ENCODE measurements at regions not wholly inside any gene's neighbourhood (a gene's known extent, or its start where the extent isn't known, plus 50 kb on each side); places are given as distances from the start of the nearest gene placed in this dataset.

GRCh38 chr12:130070126-130070611 lies 92.1 kb upstream of the FZD10 start:
- peak in 44 of 56 donors; percentile 1 to 71 (median 26) for DNase-seq

GRCh38 chr12:130073721-130074120 lies 88.5 kb upstream of the FZD10 start:
- DNase-seq: no peak

- DNase-seq: peak in 1 of 56 donors; percentile 7
These were observed 87.4 kb upstream of the FZD10 start for GRCh38 chr12:130074661-130075406.

GRCh38 chr12:130075497-130076076 lies 86.7 kb upstream of the FZD10 start:
- DNase-seq: no peak

- no peak for DNase-seq
These were observed 86.1 kb upstream of the FZD10 start for GRCh38 chr12:130076126-130076525.

GRCh38 chr12:130076752-130077151 lies 85.5 kb upstream of the FZD10 start:
- no peak for DNase-seq

GRCh38 chr12:130078852-130079251 lies 83.4 kb upstream of the FZD10 start:
- no peak for DNase-seq

- no peak for DNase-seq
These were observed 83.0 kb upstream of the FZD10 start for GRCh38 chr12:130079279-130079678.

GRCh38 chr12:130080205-130080604 lies 82.1 kb upstream of the FZD10 start:
- DNase-seq: no peak

- no peak for DNase-seq
These were observed 81.0 kb upstream of the FZD10 start for GRCh38 chr12:130081117-130081805.

GRCh38 chr12:130083002-130083401 lies 79.3 kb upstream of the FZD10 start:
- no peak for DNase-seq

- no peak for DNase-seq
These were observed 78.5 kb upstream of the FZD10 start for GRCh38 chr12:130083734-130084133.

GRCh38 chr12:130084359-130084758 lies 77.9 kb upstream of the FZD10 start:
- DNase-seq: no peak

GRCh38 chr12:130086248-130086647 lies 76.0 kb upstream of the FZD10 start:
- no peak for DNase-seq

- no peak for DNase-seq
These were observed 75.5 kb upstream of the FZD10 start for GRCh38 chr12:130086797-130087196.

GRCh38 chr12:130087222-130087621 lies 75.0 kb upstream of the FZD10 start:
- DNase-seq: no peak

- DNase-seq: no peak
These were observed 73.8 kb upstream of the FZD10 start for GRCh38 chr12:130088504-130088903.

GRCh38 chr12:130090542-130090941 lies 71.7 kb upstream of the FZD10 start:
- no peak for DNase-seq

GRCh38 chr12:130093380-130093779 lies 68.9 kb upstream of the FZD10 start:
- DNase-seq: no peak

GRCh38 chr12:130097342-130097741 lies 64.9 kb upstream of the FZD10 start:
- DNase-seq: no peak

GRCh38 chr12:130097798-130098255 lies 64.4 kb upstream of the FZD10 start:
- no peak for DNase-seq

GRCh38 chr12:130098301-130099005 lies 63.8 kb upstream of the FZD10 start:
- no peak for DNase-seq

All from nucleus accumbens (tissue), 56 donors.